OCI-LY3 (cell line): ENCODE measurements at regions not wholly inside any gene's neighbourhood (a gene's known extent, or its start where the extent isn't known, plus 50 kb on each side); places are given as distances from the start of the nearest gene placed in this dataset.
A peak's percentile ranks its signal among the peaks of the same experiment; 100 is the strongest.

Source experiments
- H2AFZ ChIP-seq: fragments of 200-600, 300-600 bp; shearing (Covaris generic); 2 replicates; pipeline ENCODE4 v1.6.0; 2014; ENCODE audit warnings: antibody characterized with exemption, low read depth, low read length
- H3K27ac ChIP-seq: fragments of 200-600, 300-600 bp; sonication (generic); 2 replicates; pipeline ENCODE4 v1.5.1; 2014; ENCODE audit warnings: mild to moderate bottlenecking, low read length, moderate library complexity, mixed read lengths
- H3K27me3 ChIP-seq: fragments of 200-600, 300-600 bp; sonication (generic); 2 replicates; pipeline ENCODE4 v1.6.1; 2014; ENCODE audit warnings: low read depth, low read length, mixed read lengths
- H3K36me3 ChIP-seq: fragments of 200-600, 300-600 bp; sonication (generic); replicated peaks from 2 replicates; pipeline ENCODE3; 2014; ENCODE audit warnings: low read depth, low read length, mixed read lengths
- H3K4me1 ChIP-seq: fragments of 300-600, 200-600 bp; sonication (generic); 2 replicates; pipeline ENCODE4 v1.6.1; 2014; ENCODE audit warnings: low read length, mixed read lengths
- H3K4me2 ChIP-seq: fragments of 200-600, 300-600 bp; sonication (generic); 2 replicates; pipeline ENCODE4 v1.6.1; 2014; ENCODE audit warnings: low read length, mixed read lengths
- H3K4me3 ChIP-seq: fragments of 300-600, 200-600 bp; sonication (generic); 2 replicates; pipeline ENCODE4 v1.5.1; 2014; ENCODE audit warnings: antibody characterized with exemption, mild to moderate bottlenecking, low read length, moderate library complexity
- H3K79me2 ChIP-seq: fragments of 300-600, 200-600 bp; shearing (Covaris generic); 2 replicates; pipeline ENCODE4 v1.6.1; 2014; ENCODE audit warnings: mild to moderate bottlenecking, low read length, mixed read lengths
- H3K9ac ChIP-seq: fragments of 300-600, 200-600 bp; shearing (Covaris generic); 2 replicates; pipeline ENCODE4 v1.6.0; 2014; ENCODE audit warnings: mild to moderate bottlenecking, low read length, moderate library complexity
- H3K9me3 ChIP-seq: fragments of 200-600, 300-600 bp; shearing (Covaris generic); 2 replicates; pipeline ENCODE4 v1.6.1; 2014; ENCODE audit warnings: low read length, mixed read lengths; ENCODE audit not compliant: insufficient read depth
- H4K20me1 ChIP-seq: fragments of 200-600, 300-600 bp; sonication (generic); 2 replicates; pipeline ENCODE4 v1.6.1; 2016; ENCODE audit warnings: low read length, mixed read lengths; ENCODE audit not compliant: insufficient read depth
- CTCF ChIP-seq: fragments of 200-600, 300-600 bp; sonication (generic); IDR thresholded peaks from 2 replicates; pipeline ENCODE4 v1.5.1; 2014; ENCODE audit warnings: antibody characterized with exemption, low read length, low read depth
- EZH2phosphoT487 ChIP-seq: fragments of 200-600 bp; shearing (Covaris generic); IDR thresholded peaks from 2 replicates; pipeline ENCODE4 v1.6.1; 2018; ENCODE audit warnings: antibody characterized with exemption, mixed run types, low read depth

GRCh38 chr1:5620997-5621396 lies 371.2 kb downstream of the NPHP4 start:
- no peaks in the 10 kb centered on the region; the same call in 1 of the 2 replicates for H3K27me3 ChIP-seq
- H3K9ac ChIP-seq = no peak overlapping the region
- H3K4me1 ChIP-seq = no peaks in the 10 kb centered on the region
- TF ChIP-seq CTCF (peak; percentile 7; the same call in 1 of the 2 replicates), EZH2phosphoT487 (no peak)
- no peak overlapping the region for H3K4me2 ChIP-seq
- no peaks in the 10 kb centered on the region for H4K20me1 ChIP-seq
- H3K9me3 ChIP-seq = no peaks in the 10 kb centered on the region
- no peaks in the 10 kb centered on the region for H3K36me3 ChIP-seq
- H3K27ac ChIP-seq = no peak overlapping the region
- no peak overlapping the region for H2AFZ ChIP-seq
- no peaks in the 10 kb centered on the region for H3K79me2 ChIP-seq
- H3K4me3 ChIP-seq = no peak overlapping the region

- Histone ChIP-seq H3K36me3 (no peaks in the 10 kb centered on the region), H3K4me3 (no peak overlapping the region), H4K20me1 (no peaks in the 10 kb centered on the region), H3K9me3 (no peaks in the 10 kb centered on the region), H3K27ac (no peak overlapping the region), H2AFZ (no peak overlapping the region), H3K4me2 (no peak overlapping the region), H3K9ac (no peak overlapping the region), H3K4me1 (no peaks in the 10 kb centered on the region), H3K27me3 (no peaks in the 10 kb centered on the region), H3K79me2 (no peaks in the 10 kb centered on the region)
- TF ChIP-seq CTCF = no peak
- TF ChIP-seq EZH2phosphoT487 = no peak
Observed at GRCh38 chr1:5620418-5620817, 371.8 kb downstream of the NPHP4 start.

- no peaks in the 10 kb centered on the region for H3K79me2 ChIP-seq
- H3K4me1 ChIP-seq = no peaks in the 10 kb centered on the region
- H4K20me1 ChIP-seq = no peaks in the 10 kb centered on the region
- H3K27me3 ChIP-seq = no peaks in the 10 kb centered on the region
- no peak overlapping the region for H3K4me2 ChIP-seq
- TF ChIP-seq EZH2phosphoT487 (no peak), CTCF (no peak)
- H3K27ac ChIP-seq = no peak overlapping the region
- no peak overlapping the region for H3K9ac ChIP-seq
- H2AFZ ChIP-seq = no peak overlapping the region
- H3K9me3 ChIP-seq = no peaks in the 10 kb centered on the region
- no peak overlapping the region for H3K4me3 ChIP-seq
- H3K36me3 ChIP-seq = no peaks in the 10 kb centered on the region
Observed at GRCh38 chr1:5619469-5619868, 372.8 kb downstream of the NPHP4 start.

GRCh38 chr1:5617546-5617945 lies 374.7 kb downstream of the NPHP4 start:
- H3K4me1 ChIP-seq = no peaks in the 10 kb centered on the region
- H4K20me1 ChIP-seq = no peaks in the 10 kb centered on the region
- no peak overlapping the region for H3K4me3 ChIP-seq
- no peaks in the 10 kb centered on the region for H3K79me2 ChIP-seq
- no peaks in the 10 kb centered on the region for H3K27me3 ChIP-seq
- no peak overlapping the region for H3K27ac ChIP-seq
- no peaks in the 10 kb centered on the region for H3K36me3 ChIP-seq
- no peak overlapping the region for H2AFZ ChIP-seq
- no peaks in the 10 kb centered on the region for H3K9me3 ChIP-seq
- no peak overlapping the region for H3K4me2 ChIP-seq
- H3K9ac ChIP-seq = no peak overlapping the region
- no peak for TF ChIP-seq EZH2phosphoT487
- TF ChIP-seq CTCF = no peak
